COLO668 (cell line): ENCODE measurements at regions not wholly inside any gene's neighbourhood (a gene's known extent, or its start where the extent isn't known, plus 50 kb on each side); places are given as distances from the start of the nearest gene placed in this dataset.

ENCODE experiments used
- DNase-seq: peaks from one replicate; lab custom pipeline; 2025; ENCODE audit not compliant: unreplicated experiment; lab: John Stamatoyannopoulos, UW

- DNase-seq: no peak
Observed at GRCh38 chr13:22698467-22698866, 482.3 kb upstream of the SGCG start.

- no peak for DNase-seq
Observed at GRCh38 chr13:22700246-22700887, 480.4 kb upstream of the SGCG start.

- DNase-seq: peak; percentile 42
Observed at GRCh38 chr13:22703601-22704209, 477.1 kb upstream of the SGCG start.

- no peak for DNase-seq
Observed at GRCh38 chr13:22707946-22708345, 472.8 kb upstream of the SGCG start.

- DNase-seq: no peak
Observed at GRCh38 chr13:22717036-22717435, 463.7 kb upstream of the SGCG start.

GRCh38 chr13:22726726-22727125, 454.1 kb upstream of the SGCG start:
- DNase-seq: no peak

- DNase-seq: no peak
Observed at GRCh38 chr13:22735011-22735995, 445.5 kb upstream of the SGCG start.

GRCh38 chr13:22736084-22736767, 444.6 kb upstream of the SGCG start:
- no peak for DNase-seq

- DNase-seq: no peak
Observed at GRCh38 chr13:22736768-22737092, 444.0 kb upstream of the SGCG start.

GRCh38 chr13:22738357-22738756, 442.4 kb upstream of the SGCG start:
- DNase-seq: no peak

GRCh38 chr13:22740264-22740663, 440.5 kb upstream of the SGCG start:
- peak; percentile 67 for DNase-seq

- DNase-seq: no peak
Observed at GRCh38 chr13:22744688-22745452, 435.9 kb upstream of the SGCG start.

- no peak for DNase-seq
Observed at GRCh38 chr13:22748866-22749577, 431.8 kb upstream of the SGCG start.

- DNase-seq: no peak
Observed at GRCh38 chr13:22749626-22750025, 431.2 kb upstream of the SGCG start.

GRCh38 chr13:22757530-22758120, 423.2 kb upstream of the SGCG start:
- DNase-seq: no peak

GRCh38 chr13:22758245-22758644, 422.5 kb upstream of the SGCG start:
- DNase-seq: no peak

GRCh38 chr13:22761709-22762108, 419.1 kb upstream of the SGCG start:
- DNase-seq: no peak

- no peak for DNase-seq
Observed at GRCh38 chr13:22765547-22765946, 415.2 kb upstream of the SGCG start.

- no peak for DNase-seq
Observed at GRCh38 chr13:22770891-22771290, 409.9 kb upstream of the SGCG start.

GRCh38 chr13:22773465-22773864, 407.3 kb upstream of the SGCG start:
- DNase-seq: no peak
